ENCODE measurements at regions not wholly inside any gene's neighbourhood (a gene's known extent, or its start where the extent isn't known, plus 50 kb on each side); places are given as distances from the start of the nearest gene placed in this dataset.
"Not testable (repeated sequence)": the region's sequence is repeated elsewhere in the genome, so short reads cannot be mapped to it uniquely, and the experiment has no call there.

DNA sequence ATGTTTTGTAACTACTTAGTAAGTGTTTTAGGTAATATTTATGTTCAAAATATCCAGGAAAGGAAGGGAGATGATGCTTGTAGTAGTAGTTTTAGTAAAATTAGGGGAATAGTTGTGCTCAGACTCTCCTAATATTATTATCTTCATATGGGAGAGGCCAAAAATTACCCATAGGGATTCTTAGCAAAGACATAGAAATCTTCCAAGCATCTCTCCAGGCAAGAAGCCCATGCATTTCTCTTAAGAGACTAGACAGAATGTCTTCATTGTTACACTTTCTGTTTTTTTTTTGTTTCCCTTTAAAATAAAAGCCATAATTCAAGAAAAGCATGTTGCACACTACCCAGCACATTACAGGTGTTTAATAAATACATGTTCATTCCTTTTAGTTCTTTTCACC, 180.6 kb downstream of the CYB561 start:
- no peak for FAIRE-seq

- FAIRE-seq = no peak
These were observed 178.3 kb downstream of the CYB561 start for GRCh38 chr17:63267846-63268245.

GRCh38 chr17:63268827-63269226, 177.3 kb downstream of the CYB561 start:
- FAIRE-seq = no peak

GRCh38 chr17:63270610-63271009, 175.5 kb downstream of the CYB561 start:
- FAIRE-seq = no peak

DNA sequence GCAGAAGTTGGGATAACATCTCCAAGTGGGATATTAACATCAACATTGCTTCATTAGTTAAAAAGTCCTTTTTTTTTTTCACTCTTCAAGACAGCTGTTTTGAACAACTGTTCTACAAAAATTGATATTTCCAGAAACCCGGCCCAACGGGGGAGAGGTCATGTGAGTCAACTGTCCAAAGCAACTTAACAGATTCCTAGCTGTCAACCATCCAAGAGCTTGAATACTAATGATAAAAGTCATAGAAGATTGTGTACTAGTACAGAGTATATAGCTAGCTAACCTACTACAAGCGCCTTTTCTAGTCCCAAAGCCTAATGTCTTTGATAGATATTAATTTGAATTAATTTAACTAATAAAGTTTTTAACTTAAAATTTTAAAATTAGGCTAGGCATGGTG, 172.0 kb downstream of the CYB561 start:
- FAIRE-seq = no peak

GRCh38 chr17:63275318-63275970, 170.7 kb downstream of the CYB561 start:
- FAIRE-seq = no peak

- FAIRE-seq = no peak
These were observed 169.9 kb downstream of the CYB561 start for GRCh38 chr17:63275971-63276745.

GRCh38 chr17:63276821-63277220, 169.3 kb downstream of the CYB561 start:
- FAIRE-seq = no peak

DNA sequence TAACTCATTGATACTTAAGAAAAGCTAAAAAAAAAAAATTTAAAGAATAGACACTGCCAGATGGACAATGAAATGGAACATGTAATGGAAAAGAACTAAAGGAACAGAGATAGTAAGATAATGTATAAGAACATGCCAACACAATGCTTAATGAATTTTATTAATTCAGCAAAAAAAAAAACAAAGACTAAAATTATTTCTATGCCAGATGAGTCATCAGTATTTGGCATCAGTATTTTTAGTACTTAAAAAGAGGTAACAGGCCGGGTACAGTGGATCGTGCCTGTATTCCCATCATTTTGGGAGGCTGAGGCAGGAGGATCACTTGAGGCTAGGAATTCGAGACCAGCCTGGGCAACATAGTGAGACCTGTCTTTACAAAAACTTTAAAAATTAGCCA, 168.5 kb downstream of the CYB561 start:
- FAIRE-seq = no peak

DNA sequence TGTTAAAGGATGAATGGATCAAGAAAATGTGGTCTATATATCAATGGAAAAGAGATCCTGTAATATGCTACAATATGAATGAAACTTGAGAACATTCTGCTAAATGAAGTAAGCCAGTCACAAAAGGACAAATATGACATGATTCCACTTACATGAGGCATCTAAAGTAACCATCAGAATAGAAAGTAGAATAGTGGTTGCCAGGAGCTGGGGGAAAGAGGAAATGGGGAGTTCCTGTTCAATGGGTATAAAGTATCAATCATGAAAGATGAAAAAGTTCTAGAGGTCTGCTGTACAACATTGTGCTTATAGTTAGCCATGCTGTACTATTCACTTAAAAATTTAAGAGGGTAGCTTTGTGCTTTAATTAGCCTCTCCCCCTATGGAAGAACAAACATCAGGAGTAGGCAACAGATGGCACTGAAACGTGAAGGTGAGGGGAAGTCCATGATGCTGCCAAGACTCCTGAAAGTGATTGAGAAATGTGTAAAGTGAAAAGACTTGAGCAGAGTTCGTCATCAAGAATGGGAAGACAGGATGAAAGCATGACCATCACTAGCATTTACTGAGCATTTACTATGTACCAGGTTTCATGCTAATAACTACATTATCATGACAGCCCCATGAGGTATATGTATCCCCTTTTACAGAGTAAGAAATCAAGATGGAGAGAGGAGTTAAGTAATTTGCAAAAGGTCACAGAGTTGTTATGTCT, 167.2 kb downstream of the CYB561 start:
- no peak for FAIRE-seq

GRCh38 chr17:63279498-63280230, 166.4 kb downstream of the CYB561 start:
- FAIRE-seq = no peak

- no peak for FAIRE-seq
These were observed 163.7 kb downstream of the CYB561 start for GRCh38 chr17:63282455-63282854.

GRCh38 chr17:63285551-63285950, 160.6 kb downstream of the CYB561 start:
- FAIRE-seq = no peak

DNA sequence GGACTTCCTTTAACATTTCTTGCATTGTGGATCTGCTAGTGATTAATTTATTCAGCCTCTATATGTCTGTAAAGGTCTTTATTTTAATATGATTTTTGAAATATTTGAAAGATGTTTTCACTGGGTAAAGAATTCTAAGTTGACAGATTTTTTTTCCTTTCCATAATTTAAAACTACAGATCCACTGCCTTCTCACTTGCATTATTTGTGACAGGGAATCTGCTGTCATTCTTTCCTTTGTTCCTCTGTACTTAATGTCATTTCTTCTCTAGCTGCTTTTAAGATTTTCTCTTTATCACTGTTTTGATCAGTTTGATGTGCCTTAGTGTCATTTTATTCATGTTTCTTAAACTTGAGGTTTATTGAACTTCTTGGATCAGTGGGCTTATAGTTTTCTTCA, 159.9 kb downstream of the CYB561 start:
- no peak for FAIRE-seq

DNA sequence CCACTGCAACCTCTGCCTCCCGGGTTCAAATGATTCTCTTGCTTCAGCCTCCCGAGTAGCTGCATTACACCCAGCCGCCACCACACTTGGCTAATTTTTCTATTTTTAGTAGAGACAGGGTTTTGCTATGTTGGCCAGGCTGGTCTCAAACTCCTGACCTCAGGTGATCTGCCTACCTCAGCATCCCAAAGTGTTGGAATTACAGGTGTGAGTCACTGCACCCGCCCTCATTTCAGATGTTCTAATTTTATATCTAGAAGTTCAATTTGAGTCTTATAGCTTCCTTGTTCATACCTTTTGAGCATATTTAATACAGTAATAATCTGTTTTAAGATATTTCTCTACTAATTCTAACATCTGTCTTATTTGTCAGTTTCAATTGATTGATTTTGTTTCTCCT, 159.1 kb downstream of the CYB561 start:
- not testable (repeated sequence) for FAIRE-seq

- no peak for FAIRE-seq
These were observed 156.2 kb downstream of the CYB561 start for GRCh38 chr17:63289931-63290330.

DNA sequence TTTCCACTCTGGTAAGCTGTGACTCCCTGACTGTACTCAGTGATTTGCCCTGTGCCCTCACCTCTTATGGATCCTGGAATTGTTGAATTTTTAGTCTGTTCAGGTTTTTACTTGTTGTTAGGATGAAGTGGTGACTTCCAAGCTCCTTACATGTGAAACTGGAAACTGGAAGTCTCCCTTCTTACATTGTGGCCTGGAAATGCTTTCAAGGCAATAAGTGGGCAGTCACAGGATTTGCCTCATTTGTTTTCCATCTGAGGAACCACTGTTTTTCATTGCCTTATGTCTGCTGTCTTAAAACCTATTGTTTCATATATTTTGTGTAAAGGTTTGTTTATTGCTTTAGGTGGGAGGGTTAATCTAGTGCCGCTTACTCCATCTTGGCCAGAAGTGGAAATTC, 155.8 kb downstream of the CYB561 start:
- no peak for FAIRE-seq

- FAIRE-seq = no peak
These were observed 155.3 kb downstream of the CYB561 start for GRCh38 chr17:63290784-63291183.

DNA sequence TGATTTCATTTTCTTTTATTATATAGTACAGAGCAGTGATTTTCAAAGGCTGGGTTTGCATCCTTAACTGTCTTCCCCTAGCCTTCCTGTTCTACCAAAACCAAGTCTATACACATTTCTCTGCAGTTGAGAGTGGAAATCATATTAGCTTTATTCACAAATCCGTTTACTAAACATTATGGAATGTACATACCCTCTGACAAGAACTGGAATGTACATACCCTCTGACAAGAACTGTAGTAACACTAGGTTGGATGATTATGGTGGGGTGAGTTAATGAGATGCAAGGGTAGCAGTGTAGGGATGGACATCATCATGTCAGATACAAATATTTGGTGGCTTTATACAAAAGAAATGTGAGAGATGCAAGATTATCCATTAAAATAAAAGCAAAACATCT, 154.8 kb downstream of the CYB561 start:
- no peak for FAIRE-seq

DNA sequence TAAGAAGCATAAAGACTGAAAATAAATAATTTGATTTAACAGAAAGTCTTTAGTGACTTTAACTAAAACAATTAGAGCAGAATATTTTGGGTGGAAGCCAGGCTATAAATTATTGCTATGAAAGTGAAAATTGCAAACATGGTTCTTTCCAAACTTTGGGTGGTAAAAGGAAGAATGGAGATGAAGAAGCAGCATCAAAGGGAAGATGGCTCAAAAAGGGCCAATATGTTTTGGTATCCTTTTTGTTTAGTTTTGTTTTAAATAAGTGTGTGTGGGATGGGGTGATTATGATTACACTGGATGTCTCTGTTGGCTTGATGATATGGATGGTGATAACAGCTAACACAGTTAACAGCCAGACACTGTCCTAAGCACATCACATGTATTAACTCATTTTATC, 153.7 kb downstream of the CYB561 start:
- FAIRE-seq = no peak

GRCh38 chr17:63293323-63294075, 152.6 kb downstream of the CYB561 start:
- no peak for FAIRE-seq

DNA sequence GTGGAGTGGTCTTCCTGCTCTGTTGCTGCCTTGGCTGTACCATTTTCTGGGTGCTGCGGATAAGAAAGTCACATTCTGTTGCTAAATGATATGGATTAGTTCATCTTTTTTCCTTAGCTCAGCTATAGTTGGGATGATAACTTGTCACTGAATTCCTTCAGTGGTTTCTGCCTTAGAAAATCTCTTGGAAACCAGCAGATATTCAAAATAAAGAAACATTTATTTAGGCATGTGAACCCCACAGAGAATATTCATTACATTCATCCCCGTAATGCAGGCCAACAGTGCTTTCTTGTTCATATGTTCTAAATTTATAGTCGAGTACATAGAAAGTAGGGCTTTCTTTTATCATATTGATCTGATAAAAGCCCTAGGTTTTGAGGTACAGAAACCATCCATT, 151.3 kb downstream of the CYB561 start:
- FAIRE-seq = no peak
